Adrenal gland (tissue), 9 donors: ENCODE measurements at regions not wholly inside any gene's neighbourhood (a gene's known extent, or its start where the extent isn't known, plus 50 kb on each side); places are given as distances from the start of the nearest gene placed in this dataset.

Experiments used
- DNase-seq, 7 donors: peaks; one replicate each; pipeline ENCODE4 v3.0.0-alpha.2; 2019 to 2020
- H3K27ac ChIP-seq, 5 donors: fragments of 200-600 bp; sonication (generic) in 4 of 5; 1 replicate in 3 of 5; 2 replicates in 2 of 5; pipeline versions ENCODE4 v1.5.1 to v1.8.0; 2016 to 2020; ENCODE audit warnings: mild to moderate bottlenecking in 1 of 5
- H3K27me3 ChIP-seq: fragments of 200-600 bp; 2 replicates; pipeline ENCODE4 v1.8.0; 2021
- H3K36me3 ChIP-seq, 2 donors: fragments of 200-600 bp; replicated peaks in 1 of 2; 1 replicate in 1 of 2; 2 replicates in 1 of 2; pipeline versions ENCODE4 v1.5.1 to v1.8.0; 2018 to 2022
- H3K4me1 ChIP-seq, 2 donors: fragments of 200-600 bp; replicated peaks in 1 of 2; 1 replicate in 1 of 2; 2 replicates in 1 of 2; pipeline versions ENCODE4 v1.5.1 to v1.8.0; 2018 to 2021
- H3K4me3 ChIP-seq, 4 donors: fragments of 200-600 bp; sonication (generic) in 3 of 4; one replicate each; pipeline ENCODE4 v1.5.1; 2016 to 2018
- H3K9me3 ChIP-seq, 3 donors: fragments of 200-600 bp; sonication (generic) in 1 of 3; replicated peaks in 1 of 3; 1 replicate in 2 of 3; 2 replicates in 1 of 3; pipeline versions ENCODE4 v1.5.1 to v1.8.0; 2016 to 2021
- POLR2A ChIP-seq, 2 donors: fragments of 450-650 bp; IDR thresholded peaks; one replicate each; pipeline ENCODE4 v1.6.1; 2017; ENCODE audit warnings: antibody characterized with exemption in 2 of 2, mild to moderate bottlenecking in 2 of 2, moderate library complexity in 1 of 2
- WGBS, 4 donors: extraction: QIAGEN DNeasy Blood & Tissue Kit in 2 of 4; methylation state at CpG; one replicate each; pipeline versions ENCODE4 v1.1.5 to v1.1.7; 2013 to 2017; 5-methylcytosine and 5-hydroxymethylcytosine counted together
- intact Hi-C, 2 donors: fragments of 100-400 bp; cut with DNase I; formaldehyde crosslinking; loops; one replicate each; pipeline versions ENCODE4 v1.14.1 to v1.15.0; 2022 to 2023
- TF ChIP-seq, protein P1 (sequence below), 6 experiments: fragments of 450-650 bp in 4 of 6; fragments of 200-600 bp in 2 of 6; sonication (generic) in 1 of 6; IDR thresholded peaks; 1 replicate in 5 of 6; 2 replicates in 1 of 6; pipeline versions ENCODE4 v1.5.1 to v1.8.0; 2016 to 2021; ENCODE audit warnings: antibody characterized with exemption in 6 of 6, mild to moderate bottlenecking in 2 of 6, moderate library complexity in 1 of 6
- donor health status: healthy with polysubstance abuse.
- donor health status: Bipolar disorder and iron deficiency.
- donor health status: DM: yes; HTN: yes; CAD: no.
- donor health status: DM: no; HTN: no; CAD: no.
- donor health status: DM: no; HTN: no; CAD: no.

DNA sequence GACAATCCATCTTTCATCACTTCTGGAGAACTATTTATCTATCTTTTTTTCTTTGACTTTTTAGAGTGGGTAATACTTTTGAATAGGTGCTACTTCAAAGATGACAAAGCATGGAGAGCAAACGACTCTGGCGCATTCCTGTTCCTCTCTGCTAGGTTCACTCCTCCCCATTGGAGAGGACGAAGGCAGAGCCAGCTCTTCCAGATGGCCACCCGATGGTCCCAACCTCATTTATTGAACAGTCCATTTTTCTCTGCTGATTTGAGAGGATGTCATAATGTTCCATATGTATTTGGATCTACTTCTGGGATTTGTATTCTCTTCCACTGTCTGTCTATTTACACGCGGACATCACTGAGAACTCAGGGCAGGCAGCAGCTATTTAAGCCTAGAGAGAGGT lies 284.3 kb upstream of the CXCR4 start:
- no peak for TF ChIP-seq POLR2A (IDR thresholded peaks at IDR 0.05)
- TF ChIP-seq, protein P1, sequence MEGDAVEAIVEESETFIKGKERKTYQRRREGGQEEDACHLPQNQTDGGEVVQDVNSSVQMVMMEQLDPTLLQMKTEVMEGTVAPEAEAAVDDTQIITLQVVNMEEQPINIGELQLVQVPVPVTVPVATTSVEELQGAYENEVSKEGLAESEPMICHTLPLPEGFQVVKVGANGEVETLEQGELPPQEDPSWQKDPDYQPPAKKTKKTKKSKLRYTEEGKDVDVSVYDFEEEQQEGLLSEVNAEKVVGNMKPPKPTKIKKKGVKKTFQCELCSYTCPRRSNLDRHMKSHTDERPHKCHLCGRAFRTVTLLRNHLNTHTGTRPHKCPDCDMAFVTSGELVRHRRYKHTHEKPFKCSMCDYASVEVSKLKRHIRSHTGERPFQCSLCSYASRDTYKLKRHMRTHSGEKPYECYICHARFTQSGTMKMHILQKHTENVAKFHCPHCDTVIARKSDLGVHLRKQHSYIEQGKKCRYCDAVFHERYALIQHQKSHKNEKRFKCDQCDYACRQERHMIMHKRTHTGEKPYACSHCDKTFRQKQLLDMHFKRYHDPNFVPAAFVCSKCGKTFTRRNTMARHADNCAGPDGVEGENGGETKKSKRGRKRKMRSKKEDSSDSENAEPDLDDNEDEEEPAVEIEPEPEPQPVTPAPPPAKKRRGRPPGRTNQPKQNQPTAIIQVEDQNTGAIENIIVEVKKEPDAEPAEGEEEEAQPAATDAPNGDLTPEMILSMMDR (IDR thresholded peaks at IDR 0.05), result no peak
- 84 to 93% (median 87%) methylated on average over 6 of the region's 6 CpGs for WGBS, 4 donors
- no peak overlapping the region for H3K27ac ChIP-seq
- no peaks in the 10 kb centered on the region for H3K36me3 ChIP-seq
- no peak for DNase-seq
- H3K9me3 ChIP-seq, result no peaks in the 10 kb centered on the region
- intact Hi-C loops, result no loop called here
- H3K4me3 ChIP-seq, result no peak overlapping the region
- H3K27me3 ChIP-seq, result no peaks in the 10 kb centered on the region
- H3K4me1 ChIP-seq, result no peaks in the 10 kb centered on the region

DNA sequence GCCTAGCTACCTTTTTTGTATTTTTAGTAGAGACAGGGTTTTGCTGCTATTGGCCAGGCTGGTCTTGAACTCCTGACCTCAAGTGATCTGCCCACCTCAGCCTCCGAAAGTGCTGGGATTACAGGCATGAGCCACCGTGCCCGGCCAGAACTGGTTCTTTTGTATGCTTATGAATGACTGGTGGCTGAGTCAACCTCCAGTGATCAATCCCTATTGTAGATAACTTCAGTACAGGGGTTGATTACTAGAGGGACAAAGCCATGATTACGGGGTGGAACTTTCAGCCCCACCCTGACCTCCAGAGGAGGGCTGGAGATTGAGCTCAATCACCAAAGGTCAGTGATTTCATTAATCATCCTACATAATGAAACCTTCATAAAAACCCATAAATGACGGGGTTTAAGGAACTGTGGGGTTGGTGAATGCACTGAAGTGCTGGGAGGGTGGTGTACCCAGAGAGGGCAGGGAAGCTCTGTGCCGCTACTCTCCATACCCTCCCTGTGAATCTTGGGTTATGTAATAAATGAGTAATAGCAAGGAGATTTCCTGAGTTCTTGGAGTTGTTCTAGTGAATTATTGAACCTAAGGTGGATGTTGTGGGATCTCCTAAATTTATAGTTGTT lies 281.8 kb upstream of the CXCR4 start:
- Histone ChIP-seq H3K36me3 (no peaks in the 10 kb centered on the region), H3K27ac (no peak overlapping the region), H3K4me3 (no peak overlapping the region), H3K4me1 (no peaks in the 10 kb centered on the region), H3K9me3 (no peaks in the 10 kb centered on the region), H3K27me3 (no peaks in the 10 kb centered on the region)
- 45 to 58% (median 56%) methylated on average over 3 to 6 of the region's 6 CpGs for WGBS, 4 donors
- TF ChIP-seq, protein P1 (IDR thresholded peaks at IDR 0.05), result no peak
- TF ChIP-seq POLR2A (IDR thresholded peaks at IDR 0.05), result no peak
- intact Hi-C loops, result no loop called here
- no peak for DNase-seq

DNA sequence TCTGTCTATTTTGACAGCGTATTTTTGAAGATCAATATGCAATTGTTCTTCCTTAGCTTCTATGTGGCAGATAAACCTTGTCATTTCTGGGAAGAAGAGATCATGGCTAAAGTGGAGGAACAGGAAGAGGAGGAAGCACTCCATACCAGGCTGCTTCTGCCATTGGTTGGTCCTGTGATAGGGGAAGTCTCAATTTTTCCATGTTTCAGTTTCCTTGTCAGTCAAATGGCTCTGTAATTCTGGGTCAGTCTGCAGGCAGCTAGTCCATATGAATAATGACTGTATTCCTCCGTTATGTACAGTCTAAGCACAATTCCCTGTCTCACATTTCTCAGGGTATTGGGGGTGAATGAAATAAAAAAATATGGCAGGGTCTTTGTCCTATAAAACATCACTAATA lies 277.6 kb upstream of the CXCR4 start:
- 87 to 95% (median 93%) methylated on average over 2 of the region's 2 CpGs for WGBS, 4 donors
- H3K4me1 ChIP-seq, result peaks cover 0 to 10% of the 10 kb centered on the region in 2 donors
- TF ChIP-seq POLR2A (IDR thresholded peaks at IDR 0.05), result no peak
- TF ChIP-seq, protein P1 (IDR thresholded peaks at IDR 0.05), result no peak
- no peak overlapping the region for H3K27ac ChIP-seq
- no peaks in the 10 kb centered on the region for H3K36me3 ChIP-seq
- no peak for DNase-seq
- no peak overlapping the region for H3K4me3 ChIP-seq
- intact Hi-C loops, result no loop called here
- H3K9me3 ChIP-seq, result no peaks in the 10 kb centered on the region
- H3K27me3 ChIP-seq, result no peaks in the 10 kb centered on the region

DNA sequence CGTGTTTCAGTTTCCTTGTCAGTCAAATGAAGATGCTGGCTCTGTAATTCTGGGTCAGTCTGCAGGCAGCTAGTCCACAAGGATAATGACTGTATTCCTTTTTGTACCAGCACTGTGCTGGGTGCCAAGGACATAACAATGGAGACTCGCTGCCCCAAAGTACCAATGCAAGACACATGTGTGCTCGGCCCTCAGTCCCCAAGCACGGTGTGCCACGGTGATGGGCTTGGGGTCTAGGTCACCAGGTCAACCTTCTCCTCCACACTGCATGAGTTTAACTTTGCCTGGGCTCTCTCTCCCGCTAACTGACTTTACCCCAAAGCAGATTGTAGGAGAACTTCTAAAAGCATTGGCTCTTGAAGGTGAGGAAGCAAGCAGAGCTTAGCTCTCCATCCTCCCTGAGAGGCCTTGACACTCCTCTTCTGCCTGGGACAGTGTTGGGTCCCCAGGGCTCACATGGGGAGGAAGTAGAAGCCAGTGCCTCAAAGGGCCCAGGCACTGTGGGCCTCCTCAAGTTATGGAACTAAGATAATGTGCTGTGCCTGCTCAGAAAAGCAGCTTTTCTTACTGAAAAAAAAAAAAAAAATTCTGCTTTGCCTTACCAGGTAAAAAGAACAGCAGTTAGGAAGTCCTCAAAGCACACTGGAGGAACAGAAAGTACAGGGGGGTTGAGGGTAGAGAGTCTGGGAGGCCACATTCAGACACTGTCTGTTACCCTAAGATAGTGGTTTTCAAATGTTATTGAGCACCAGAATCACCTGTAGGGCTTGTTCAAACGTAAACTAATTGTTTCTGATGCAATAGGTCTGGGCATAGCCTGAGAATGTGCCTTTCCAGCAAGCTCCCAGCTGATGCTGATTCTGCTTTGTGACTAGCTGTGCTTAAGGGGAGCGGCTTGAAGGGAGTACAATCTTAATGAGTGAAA lies 276.4 kb upstream of the CXCR4 start:
- intact Hi-C loops, result no loop called here
- no peak overlapping the region for H3K27ac ChIP-seq
- no peaks in the 10 kb centered on the region for H3K36me3 ChIP-seq
- TF ChIP-seq, protein P1 (IDR thresholded peaks at IDR 0.05), result no peak
- TF ChIP-seq POLR2A (IDR thresholded peaks at IDR 0.05), result no peak
- no peaks in the 10 kb centered on the region for H3K9me3 ChIP-seq
- no peak overlapping the region for H3K4me3 ChIP-seq
- no peaks in the 10 kb centered on the region for H3K27me3 ChIP-seq
- 69 to 90% (median 85%) methylated on average over 4 to 8 of the region's 8 CpGs for WGBS, 4 donors
- H3K4me1 ChIP-seq, result peaks cover 0 to 10% of the 10 kb centered on the region in 2 donors
- peak in 1 of 7 donors; percentile 10 for DNase-seq
